T-helper 17 cell (primary cell): ENCODE measurements at regions not wholly inside any gene's neighbourhood (a gene's known extent, or its start where the extent isn't known, plus 50 kb on each side); places are given as distances from the start of the nearest gene placed in this dataset.
"Not testable (repeated sequence)": the region's sequence is repeated elsewhere in the genome, so short reads cannot be mapped to it uniquely, and the experiment has no call there.

Source experiments
- ATAC-seq: fragments of 150-1000 bp; cut with Tn5 transposase; 2 replicates; pipeline ENCODE4 v1.10.0; 2021; ENCODE audit warnings: mild to moderate bottlenecking, moderate library complexity
- DNase-seq, 3 donors: peaks; one replicate each; pipeline versions ENCODE4 v3.0.0 to v3.0.0-alpha.2; 2020 to 2021
- H3K9me3 ChIP-seq: one replicate; pipeline ENCODE4 v1.7.0; 2013; ENCODE audit warnings: low read length, mild to moderate bottlenecking; ENCODE audit not compliant: control insufficient read depth, poor library complexity, severe bottlenecking
- H3K27ac Mint-ChIP-seq: one replicate; pipeline ENCODE4 v1.8.0; 2022; ENCODE audit warnings: mild to moderate bottlenecking, moderate library complexity, mixed read lengths
- H3K27me3 Mint-ChIP-seq: one replicate; pipeline ENCODE4 v1.8.0; 2022; ENCODE audit warnings: mixed read lengths
- H3K36me3 Mint-ChIP-seq: one replicate; pipeline ENCODE4 v1.8.0; 2022; ENCODE audit warnings: low read depth, mixed read lengths
- H3K4me1 Mint-ChIP-seq: one replicate; pipeline ENCODE4 v1.8.0; 2022; ENCODE audit warnings: mild to moderate bottlenecking, mixed read lengths
- H3K4me3 Mint-ChIP-seq: one replicate; pipeline ENCODE4 v1.8.0; 2022; ENCODE audit warnings: mild to moderate bottlenecking, moderate library complexity, mixed read lengths

DNA sequence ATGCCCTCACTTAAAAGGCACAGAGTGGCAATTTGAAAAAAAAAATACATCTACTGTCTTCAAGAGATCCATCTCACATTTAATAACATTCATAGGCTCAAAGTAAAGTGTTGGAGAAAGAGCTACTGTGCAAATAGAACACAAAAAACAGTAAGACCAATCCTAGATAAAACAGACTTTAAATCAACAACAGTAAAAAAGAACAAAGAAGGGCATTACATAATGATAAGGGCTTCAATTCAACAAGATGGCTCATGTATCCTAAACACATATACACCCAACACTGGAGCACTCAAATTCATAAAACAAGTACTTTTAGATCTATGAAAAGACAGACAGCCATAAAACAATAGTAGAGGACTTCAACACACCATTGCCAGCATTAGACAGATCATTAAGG, 93.6 kb upstream of the PCED1B start:
- no peaks in the 10 kb centered on the region for H3K9me3 ChIP-seq
- ATAC-seq (no peak), DNase-seq (no peak)
- H3K4me3 Mint-ChIP-seq, result no peak overlapping the region
- H3K4me1 Mint-ChIP-seq, result peaks cover 10% of the 10 kb centered on the region
- H3K27ac Mint-ChIP-seq, result no peak overlapping the region
- peaks cover 6% of the 10 kb centered on the region for H3K36me3 Mint-ChIP-seq
- peaks cover 52% of the 10 kb centered on the region for H3K27me3 Mint-ChIP-seq

DNA sequence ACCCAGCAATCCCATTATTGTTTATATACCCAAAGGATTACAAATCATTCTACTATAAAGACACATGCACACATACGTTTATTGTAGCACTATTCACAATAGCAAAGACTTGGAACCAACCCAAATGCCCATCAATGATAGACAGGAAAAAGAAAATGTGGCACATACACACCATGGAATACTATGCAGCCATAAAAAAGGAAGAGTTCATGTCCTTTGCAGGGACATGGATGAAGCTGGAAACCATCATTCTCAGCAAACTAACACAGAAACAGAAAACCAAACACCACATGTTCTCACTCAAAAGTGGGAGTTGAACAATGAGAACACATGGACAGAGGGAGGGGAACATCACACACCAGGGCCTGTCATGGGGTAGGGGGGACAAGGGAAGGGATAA, 91.3 kb upstream of the PCED1B start:
- not testable (repeated sequence) for H3K27ac Mint-ChIP-seq, DNase-seq, H3K4me3 Mint-ChIP-seq, ATAC-seq, H3K36me3 Mint-ChIP-seq, H3K9me3 ChIP-seq
- peaks cover 36% of the 10 kb centered on the region for H3K27me3 Mint-ChIP-seq
- peaks cover 10% of the 10 kb centered on the region for H3K4me1 Mint-ChIP-seq

DNA sequence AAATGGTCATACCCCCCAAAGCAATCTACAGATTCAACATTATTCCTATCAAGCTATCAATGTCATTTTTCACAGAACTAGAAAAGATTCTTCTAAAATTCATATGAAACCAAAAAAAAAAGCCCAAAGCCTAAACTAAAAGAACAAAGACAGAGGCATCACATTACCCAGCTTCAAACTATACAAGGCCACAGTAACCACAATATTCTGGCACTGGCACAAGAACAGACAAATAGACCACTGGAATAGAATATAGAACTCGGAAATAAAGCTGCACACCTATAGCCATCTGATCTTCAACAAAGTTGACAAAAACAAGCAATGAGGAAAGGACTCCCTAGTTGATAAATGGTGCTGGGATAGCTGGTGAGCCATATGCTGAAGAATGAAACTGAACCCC, 89.2 kb upstream of the PCED1B start:
- Mint-ChIP-seq H3K27ac (no peak overlapping the region), H3K27me3 (peaks cover 17% of the 10 kb centered on the region), H3K36me3 (peaks cover 3% of the 10 kb centered on the region), H3K4me1 (no peaks in the 10 kb centered on the region), H3K4me3 (no peak overlapping the region)
- ATAC-seq, result no peak
- H3K9me3 ChIP-seq, result no peaks in the 10 kb centered on the region
- DNase-seq, result no peak

DNA sequence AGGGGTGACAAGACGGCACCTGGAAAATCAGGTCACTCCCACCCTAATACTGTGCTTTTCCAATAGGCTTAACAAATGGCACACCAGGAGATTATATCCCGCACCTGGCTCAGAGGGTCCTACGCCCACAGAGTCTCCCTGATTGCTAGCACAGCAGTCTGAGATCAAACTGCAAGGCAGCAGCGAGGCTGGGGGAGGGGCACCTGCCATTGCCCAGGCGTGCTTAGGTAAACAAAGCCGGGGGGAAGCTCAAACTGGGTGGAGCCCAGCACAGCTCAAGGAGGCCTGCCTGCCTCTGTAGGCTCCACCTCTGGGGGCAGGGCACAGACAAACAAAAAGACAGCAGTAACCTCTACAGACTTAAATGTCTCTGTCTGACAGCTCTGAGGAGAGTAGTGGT, 87.4 kb upstream of the PCED1B start:
- not testable (repeated sequence) for H3K36me3 Mint-ChIP-seq, DNase-seq, H3K9me3 ChIP-seq, H3K4me3 Mint-ChIP-seq, H3K4me1 Mint-ChIP-seq, ATAC-seq, H3K27ac Mint-ChIP-seq, H3K27me3 Mint-ChIP-seq

DNA sequence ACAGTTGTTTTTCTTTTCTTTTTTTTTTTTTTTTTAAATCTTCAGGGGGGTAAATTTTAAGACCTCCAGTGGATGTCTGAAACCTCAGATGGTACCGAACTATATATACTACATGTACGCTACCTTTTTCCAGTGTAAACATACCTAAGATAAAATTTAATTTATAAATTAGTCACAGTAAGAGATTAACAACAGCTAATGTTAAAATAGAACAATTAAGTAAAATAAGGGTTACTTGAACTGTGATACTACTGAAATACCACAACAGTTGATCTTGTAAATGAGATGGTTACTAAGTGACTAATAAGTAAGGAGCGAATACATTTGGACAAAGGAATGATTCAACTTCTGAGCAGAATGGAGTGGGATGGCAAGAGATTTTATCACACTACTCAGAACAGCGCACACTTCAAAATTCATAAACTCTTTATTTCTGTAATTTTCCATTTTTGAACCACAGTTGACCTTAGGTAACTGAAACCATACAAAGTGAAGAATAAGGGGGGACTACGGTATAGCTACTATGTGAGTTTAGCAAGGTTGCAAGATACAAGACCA, 80.5 kb upstream of the PCED1B start:
- Mint-ChIP-seq H3K36me3 (no peaks in the 10 kb centered on the region), H3K4me3 (no peak overlapping the region), H3K27me3 (peaks cover 14% of the 10 kb centered on the region), H3K4me1 (no peaks in the 10 kb centered on the region), H3K27ac (no peak overlapping the region)
- DNase-seq (no peak), ATAC-seq (no peak)
- no peaks in the 10 kb centered on the region for H3K9me3 ChIP-seq

DNA sequence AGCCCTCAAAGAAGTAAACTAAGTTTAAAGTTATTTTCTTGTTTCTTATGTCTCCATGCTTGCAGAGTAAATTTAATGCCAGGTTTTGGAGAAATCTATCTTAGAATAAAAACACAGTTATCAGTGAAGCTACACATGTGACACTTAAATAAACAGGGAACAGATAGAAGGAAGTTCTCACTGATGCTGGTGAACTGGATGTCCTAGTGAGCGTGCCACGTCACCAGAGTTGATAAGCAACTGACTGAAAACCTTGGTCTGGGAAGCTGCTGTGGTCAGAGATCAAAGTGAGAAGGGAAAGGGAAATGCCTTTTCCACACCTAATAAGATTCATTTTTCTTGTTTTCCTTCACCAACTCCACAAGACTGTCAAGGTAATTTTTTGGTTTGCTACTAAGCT, 74.8 kb upstream of the PCED1B start:
- Mint-ChIP-seq H3K4me1 (no peaks in the 10 kb centered on the region), H3K27me3 (peaks cover 46% of the 10 kb centered on the region)

DNA sequence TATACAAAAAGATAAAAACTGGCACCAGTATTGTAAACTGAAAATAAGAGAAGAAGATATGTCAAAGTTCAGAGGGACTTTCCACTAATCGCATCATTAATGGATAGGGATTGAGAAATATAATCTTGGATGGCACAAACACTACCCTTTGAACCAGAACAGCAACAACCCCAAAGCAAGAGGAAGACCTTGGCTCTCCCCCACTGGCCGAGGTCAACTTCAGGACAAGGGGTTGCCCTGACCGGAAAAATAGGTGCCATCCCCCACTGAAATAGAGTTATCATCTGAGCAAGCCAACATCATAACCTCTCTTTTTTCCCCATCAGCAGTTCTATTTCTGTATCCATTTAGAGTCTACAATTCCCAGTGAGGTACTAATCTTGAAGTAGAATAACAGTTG, 72.4 kb upstream of the PCED1B start:
- peaks cover 2% of the 10 kb centered on the region for H3K9me3 ChIP-seq
- Mint-ChIP-seq H3K27ac (no peak overlapping the region), H3K36me3 (peaks cover 3% of the 10 kb centered on the region), H3K27me3 (peaks cover 44% of the 10 kb centered on the region), H3K4me3 (no peak overlapping the region), H3K4me1 (no peaks in the 10 kb centered on the region)
- ATAC-seq (no peak), DNase-seq (no peak)

More for the DNA sequence above, 74.8 kb upstream of the PCED1B start:
- DNase-seq (no peak), ATAC-seq (no peak)
- Mint-ChIP-seq H3K27ac (no peak overlapping the region), H3K4me3 (no peak overlapping the region), H3K36me3 (peaks cover 3% of the 10 kb centered on the region)
- H3K9me3 ChIP-seq, result peaks cover 2% of the 10 kb centered on the region

DNA sequence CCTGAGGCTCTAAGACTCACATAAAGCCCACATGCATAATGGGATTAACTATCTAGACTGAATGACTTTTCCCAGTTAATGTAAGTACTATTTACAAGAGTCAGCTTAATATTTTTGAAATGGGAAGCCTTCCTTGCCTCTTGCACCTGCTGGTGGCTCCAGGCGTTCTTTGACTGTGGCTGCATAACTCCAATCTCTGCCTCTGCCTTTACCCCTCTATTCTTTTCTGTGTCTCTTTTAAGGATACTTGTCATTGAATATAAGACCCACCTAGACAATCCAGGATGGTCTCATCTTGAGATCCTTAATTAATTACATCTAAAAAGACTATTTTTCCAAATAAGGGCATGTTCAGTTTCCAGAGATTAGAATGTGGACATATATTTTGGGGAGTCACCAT, 66.9 kb upstream of the PCED1B start:
- Mint-ChIP-seq H3K4me1 (no peaks in the 10 kb centered on the region), H3K27me3 (peaks cover 51% of the 10 kb centered on the region)

DNA sequence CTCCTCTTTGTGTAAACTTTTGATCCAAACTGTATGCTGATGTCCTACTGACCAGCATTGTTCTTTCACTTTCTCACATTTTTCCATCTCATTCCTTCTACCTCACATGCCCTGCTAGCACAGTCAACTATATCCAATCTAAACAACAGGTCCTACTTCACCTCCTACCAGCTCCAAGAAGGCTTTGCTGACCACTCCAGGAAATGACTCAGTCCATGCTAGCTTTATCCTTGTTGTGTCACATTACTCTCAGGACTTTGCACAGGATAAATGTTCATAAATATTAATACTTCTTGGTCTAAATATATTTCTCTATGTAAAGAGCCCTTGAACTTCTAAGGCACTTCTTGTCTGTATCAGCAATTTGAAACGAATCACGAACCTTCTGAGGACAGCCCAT, 64.9 kb upstream of the PCED1B start:
- H3K9me3 ChIP-seq, result peaks cover 2% of the 10 kb centered on the region
- Mint-ChIP-seq H3K36me3 (peaks cover 5% of the 10 kb centered on the region), H3K27ac (no peak overlapping the region), H3K4me3 (no peak overlapping the region), H3K27me3 (peaks cover 63% of the 10 kb centered on the region), H3K4me1 (peaks cover 3% of the 10 kb centered on the region)
- ATAC-seq (no peak), DNase-seq (no peak)

More for the DNA sequence above, 66.9 kb upstream of the PCED1B start:
- peaks cover 3% of the 10 kb centered on the region for H3K36me3 Mint-ChIP-seq
- H3K4me3 Mint-ChIP-seq, result no peak overlapping the region
- H3K27ac Mint-ChIP-seq, result no peak overlapping the region
- DNase-seq (no peak), ATAC-seq (no peak)
- H3K9me3 ChIP-seq, result peaks cover 2% of the 10 kb centered on the region

DNA sequence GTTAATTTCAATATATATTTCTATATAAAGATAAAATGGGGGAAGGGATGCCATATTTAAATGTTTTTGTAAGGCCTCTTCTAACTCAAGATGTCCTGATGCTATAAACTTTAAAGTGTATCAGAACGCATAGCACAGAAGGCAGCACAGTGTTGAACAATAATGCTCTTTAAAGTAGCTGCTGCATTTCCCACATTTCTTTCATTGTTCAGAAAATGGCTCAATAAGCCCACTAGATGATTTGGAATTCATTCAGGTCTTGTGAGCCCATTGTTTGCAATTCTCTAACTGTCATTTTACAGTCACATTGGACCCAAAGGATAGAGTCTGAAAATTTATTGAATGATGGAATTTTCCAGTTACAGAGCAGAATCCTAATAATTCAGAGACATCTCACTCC, 64.0 kb upstream of the PCED1B start:
- no peaks in the 10 kb centered on the region for H3K9me3 ChIP-seq
- DNase-seq (no peak), ATAC-seq (no peak)
- H3K36me3 Mint-ChIP-seq, result peaks cover 5% of the 10 kb centered on the region
- H3K27me3 Mint-ChIP-seq, result peaks cover 65% of the 10 kb centered on the region
- no peak overlapping the region for H3K4me3 Mint-ChIP-seq
- H3K4me1 Mint-ChIP-seq, result peaks cover 3% of the 10 kb centered on the region
- no peak overlapping the region for H3K27ac Mint-ChIP-seq

DNA sequence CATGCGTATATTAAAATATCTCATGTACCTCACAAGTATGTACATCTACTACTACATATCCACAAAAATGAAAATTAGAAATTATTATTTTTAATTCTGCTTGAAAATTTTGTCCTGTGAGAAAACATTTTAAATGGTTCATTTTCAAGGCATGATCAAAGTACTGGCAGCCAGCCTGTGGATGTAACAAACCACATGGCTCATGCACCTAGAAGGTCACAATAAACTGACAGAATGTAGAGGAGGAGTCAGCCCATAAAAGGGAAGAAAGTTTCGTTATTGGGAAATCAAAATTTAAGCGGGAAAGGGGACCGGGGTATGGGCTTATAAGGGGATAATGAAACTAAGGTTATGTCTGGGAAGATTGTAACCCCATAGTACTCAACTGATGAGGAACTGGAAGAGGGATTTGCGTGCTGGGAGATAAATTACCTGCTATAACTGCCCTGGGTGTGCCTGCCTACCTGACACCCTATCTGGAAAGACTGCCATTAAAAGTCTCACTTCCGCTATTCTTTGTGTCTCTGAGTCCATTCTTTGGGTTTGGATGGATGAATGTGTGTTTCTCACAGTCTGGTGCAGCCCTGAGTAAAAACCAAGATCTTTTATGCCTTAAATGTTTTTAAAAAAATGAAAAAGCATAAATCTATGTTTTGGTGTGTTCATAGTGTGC, 62.2 kb upstream of the PCED1B start:
- Mint-ChIP-seq H3K4me1 (peaks cover 9% of the 10 kb centered on the region), H3K36me3 (peaks cover 5% of the 10 kb centered on the region), H3K27ac (no peak overlapping the region), H3K27me3 (peaks cover 56% of the 10 kb centered on the region), H3K4me3 (no peak overlapping the region)
- no peaks in the 10 kb centered on the region for H3K9me3 ChIP-seq
- no peak for ATAC-seq
- DNase-seq, result no peak

DNA sequence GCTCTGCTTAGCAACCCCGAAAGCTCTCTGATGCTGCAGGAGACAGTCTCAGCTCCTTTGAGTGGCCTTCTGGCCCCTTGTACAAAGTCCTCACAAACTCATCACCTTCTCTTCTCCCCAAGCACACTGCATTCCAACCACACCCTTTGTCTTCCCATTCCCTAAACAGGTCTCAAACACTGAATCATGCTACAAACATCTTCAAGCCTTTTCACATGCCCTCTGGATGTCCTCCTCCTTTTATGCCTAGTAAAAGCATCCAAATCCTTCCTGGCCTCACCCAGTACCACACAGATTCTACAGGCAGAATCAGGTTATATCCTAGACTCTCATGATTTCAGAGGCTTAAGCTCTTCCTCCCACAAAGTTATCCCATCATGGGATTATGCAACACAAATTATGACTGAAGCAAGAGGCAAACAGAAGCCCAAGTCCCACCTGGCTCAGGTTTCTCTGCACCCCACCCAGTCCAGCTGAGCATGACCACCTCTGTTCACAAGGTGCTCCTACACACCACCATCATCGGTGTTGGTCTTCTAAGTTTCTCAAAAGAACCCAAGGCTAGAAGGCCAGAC, 61.4 kb upstream of the PCED1B start:
- ATAC-seq (no peak), DNase-seq (no peak)
- no peak overlapping the region for H3K27ac Mint-ChIP-seq
- peaks cover 50% of the 10 kb centered on the region for H3K27me3 Mint-ChIP-seq
- no peaks in the 10 kb centered on the region for H3K9me3 ChIP-seq
- peaks cover 9% of the 10 kb centered on the region for H3K4me1 Mint-ChIP-seq
- H3K4me3 Mint-ChIP-seq, result no peak overlapping the region
- peaks cover 5% of the 10 kb centered on the region for H3K36me3 Mint-ChIP-seq

DNA sequence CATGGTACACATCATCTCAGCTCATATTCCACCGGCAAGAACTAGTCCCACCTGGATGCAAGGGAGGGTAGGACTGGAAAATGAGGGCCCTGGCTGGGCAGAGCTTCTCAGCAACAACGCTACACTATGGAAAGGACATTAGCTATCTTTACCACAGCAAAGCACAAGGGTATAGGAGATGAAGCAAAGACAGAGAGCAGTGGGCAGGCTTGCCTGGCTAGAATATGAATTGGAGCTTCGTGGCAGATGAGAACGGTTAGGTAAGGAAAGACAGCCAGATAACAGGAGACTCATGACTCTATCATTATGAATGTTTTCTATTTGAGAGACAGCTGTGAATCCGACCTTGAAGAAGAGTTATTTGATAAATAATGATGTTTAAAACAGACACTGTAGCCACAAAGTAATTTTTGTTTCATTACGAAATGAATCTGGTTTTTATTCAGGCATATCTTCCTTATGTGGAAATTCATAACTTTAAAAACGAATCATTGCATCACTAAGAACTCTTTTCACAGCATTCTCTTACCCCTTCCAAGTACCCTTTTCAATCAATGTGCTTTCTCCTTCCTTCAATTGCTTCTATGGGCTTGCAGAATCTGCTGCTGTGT, 59.1 kb upstream of the PCED1B start:
- no peak for DNase-seq
- Mint-ChIP-seq H3K4me1 (peaks cover 9% of the 10 kb centered on the region), H3K36me3 (peaks cover 5% of the 10 kb centered on the region), H3K27ac (peak overlapping the region; percentile 32), H3K27me3 (peaks cover 36% of the 10 kb centered on the region), H3K4me3 (no peak overlapping the region)
- H3K9me3 ChIP-seq, result no peaks in the 10 kb centered on the region
- ATAC-seq, result no peak
